Glutamatergic neuron (in vitro differentiated cells): ENCODE measurements at regions not wholly inside any gene's neighbourhood (a gene's known extent, or its start where the extent isn't known, plus 50 kb on each side); places are given as distances from the start of the nearest gene placed in this dataset.

Experiments used
- DNase-seq: peaks from one replicate; pipeline ENCODE4 v3.0.0; 2022
- H3K27ac Mint-ChIP-seq: one replicate; pipeline ENCODE4 v1.8.0; 2020; ENCODE audit warnings: mild to moderate bottlenecking, mixed read lengths, inconsistent platforms; ENCODE audit not compliant: unreplicated experiment
- H3K27me3 Mint-ChIP-seq: one replicate; pipeline ENCODE4 v1.8.0; 2020; ENCODE audit warnings: mild to moderate bottlenecking, moderate library complexity, mixed read lengths, inconsistent platforms; ENCODE audit not compliant: unreplicated experiment
- H3K36me3 Mint-ChIP-seq: one replicate; pipeline ENCODE4 v1.8.0; 2020; ENCODE audit warnings: mild to moderate bottlenecking, mixed read lengths, inconsistent platforms; ENCODE audit not compliant: unreplicated experiment
- H3K4me1 Mint-ChIP-seq: one replicate; pipeline ENCODE4 v1.8.0; 2020; ENCODE audit warnings: mild to moderate bottlenecking, low read depth, mixed read lengths, inconsistent platforms; ENCODE audit not compliant: unreplicated experiment
- H3K4me3 Mint-ChIP-seq: one replicate; pipeline ENCODE4 v1.8.0; 2020; ENCODE audit warnings: mild to moderate bottlenecking, mixed read lengths, inconsistent platforms; ENCODE audit not compliant: unreplicated experiment
- H3K9me3 Mint-ChIP-seq: one replicate; pipeline ENCODE4 v1.8.0; 2020; ENCODE audit warnings: mild to moderate bottlenecking, moderate library complexity, mixed read lengths, inconsistent platforms; ENCODE audit not compliant: unreplicated experiment
- CTCF ChIP-seq: fragments of 200-600 bp; sonication (generic); IDR thresholded peaks from one replicate; pipeline ENCODE4 v1.5.0; 2021; ENCODE audit not compliant: partially characterized antibody, unreplicated experiment

DNA sequence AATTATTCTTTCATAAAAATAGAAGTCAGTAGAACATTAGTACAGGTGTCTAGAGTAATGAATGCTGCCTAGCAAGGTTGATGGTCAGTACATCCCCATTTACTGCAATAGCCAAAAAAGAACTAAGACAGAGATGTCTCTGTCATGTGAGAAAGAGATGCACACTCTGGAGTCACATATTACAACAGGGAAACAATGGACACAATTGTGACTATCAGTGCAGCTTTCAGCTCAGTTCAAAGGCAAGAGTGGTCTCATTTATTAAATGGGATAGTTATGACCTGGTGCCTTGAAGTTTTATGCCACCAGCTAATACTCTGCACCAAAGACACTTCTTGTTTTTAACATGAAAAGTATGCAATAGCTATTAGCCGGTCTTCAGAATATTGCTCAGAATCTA is 194.9 kb upstream of the CHAC2 start:
- Mint-ChIP-seq H3K27me3 (no peaks in the 10 kb centered on the region), H3K4me3 (no peak overlapping the region), H3K27ac (no peak overlapping the region), H3K36me3 (no peaks in the 10 kb centered on the region), H3K4me1 (peaks cover 12% of the 10 kb centered on the region), H3K9me3 (no peaks in the 10 kb centered on the region)
- no peak for DNase-seq
- TF ChIP-seq CTCF = no peak

DNA sequence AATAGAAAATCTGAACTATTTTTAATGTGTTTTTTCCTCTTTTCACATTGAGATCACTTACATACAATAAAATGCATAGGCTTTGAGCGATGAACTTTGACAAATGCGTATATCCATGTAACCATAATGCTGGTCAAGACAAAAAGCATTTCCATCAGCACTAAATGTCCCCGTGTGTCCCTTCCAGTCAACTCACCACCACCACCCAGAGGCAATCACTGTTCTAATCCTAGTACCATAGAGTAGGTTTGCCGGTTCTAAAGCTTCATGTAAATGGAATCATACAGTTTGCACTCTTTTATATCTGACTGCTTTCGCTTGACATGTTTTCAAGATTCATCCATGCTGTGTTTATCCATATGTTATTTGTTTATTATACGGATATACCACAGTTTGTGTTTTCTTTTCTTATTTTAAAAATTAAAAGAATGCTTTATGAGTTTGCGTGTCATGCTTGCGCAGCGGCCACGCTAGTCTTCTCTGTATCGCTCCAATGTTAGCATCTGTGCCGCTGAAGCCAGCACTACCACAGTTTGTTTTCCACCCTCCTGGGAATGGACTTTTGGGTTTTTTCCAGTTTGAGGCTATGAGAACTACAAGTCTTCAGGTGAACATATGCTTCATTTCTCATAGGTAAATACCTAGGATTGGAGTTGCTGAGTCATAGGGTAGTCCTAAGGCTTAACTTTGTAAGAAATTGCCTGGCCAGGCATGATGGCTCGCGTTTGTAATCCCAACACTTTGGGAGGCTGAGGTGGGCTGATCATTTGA is 197.5 kb upstream of the CHAC2 start:
- Mint-ChIP-seq H3K4me1 (peaks cover 6% of the 10 kb centered on the region), H3K4me3 (no peak overlapping the region), H3K9me3 (no peaks in the 10 kb centered on the region), H3K27ac (no peak overlapping the region), H3K27me3 (no peaks in the 10 kb centered on the region), H3K36me3 (no peaks in the 10 kb centered on the region)
- no peak for DNase-seq
- no peak for TF ChIP-seq CTCF

GRCh38 chr2:53568469-53568868 is 199.1 kb upstream of the CHAC2 start:
- no peaks in the 10 kb centered on the region for H3K9me3 Mint-ChIP-seq
- no peak for DNase-seq
- H3K27ac Mint-ChIP-seq = peak overlapping the region; percentile 4
- H3K4me1 Mint-ChIP-seq = peaks cover 6% of the 10 kb centered on the region
- no peak overlapping the region for H3K4me3 Mint-ChIP-seq
- H3K36me3 Mint-ChIP-seq = no peaks in the 10 kb centered on the region
- no peak for TF ChIP-seq CTCF
- H3K27me3 Mint-ChIP-seq = no peaks in the 10 kb centered on the region

GRCh38 chr2:53567073-53567472 is 200.5 kb upstream of the CHAC2 start:
- Mint-ChIP-seq H3K9me3 (no peaks in the 10 kb centered on the region), H3K4me3 (no peak overlapping the region), H3K4me1 (peaks cover 6% of the 10 kb centered on the region), H3K36me3 (no peaks in the 10 kb centered on the region), H3K27ac (no peak overlapping the region), H3K27me3 (no peaks in the 10 kb centered on the region)
- TF ChIP-seq CTCF = no peak
- no peak for DNase-seq

- Mint-ChIP-seq H3K36me3 (peaks cover 5% of the 10 kb centered on the region), H3K9me3 (no peaks in the 10 kb centered on the region), H3K4me3 (no peak overlapping the region), H3K4me1 (peaks cover 2% of the 10 kb centered on the region), H3K27me3 (no peaks in the 10 kb centered on the region), H3K27ac (no peak overlapping the region)
- DNase-seq = no peak
- no peak for TF ChIP-seq CTCF
Observed at GRCh38 chr2:53562407-53562806, 205.2 kb upstream of the CHAC2 start.
